ENCODE measurements at regions not wholly inside any gene's neighbourhood (a gene's known extent, or its start where the extent isn't known, plus 50 kb on each side); places are given as distances from the start of the nearest gene placed in this dataset.

GRCh38 chr4:181006499-181007260 lies 1236.5 kb upstream of the TENM3 start:
- Histone ChIP-seq H3K27me3 (ENCODE audit: insufficient read depth, low read length) (no peaks in the 10 kb centered on the region), H3K4me3 (replicated peaks in 1 of 2; ENCODE audit: low read depth in 1 of 2, low read length in 2 of 2) (no peak overlapping the region), H3K27ac (ENCODE audit: low read depth, low read length) (no peak overlapping the region), H2AFZ (ENCODE audit: low read depth, low read length, poor library complexity, severe bottlenecking) (no peak overlapping the region), H3K36me3 (ENCODE audit: control insufficient read depth in 1 of 2, insufficient read depth in 2 of 2, low read length in 2 of 2) (no peaks in the 10 kb centered on the region), H3K79me2 (ENCODE audit: insufficient read depth, low read length) (no peaks in the 10 kb centered on the region), H3K4me2 (ENCODE audit: low read length) (no peak overlapping the region), H3K4me1 (ENCODE audit: control insufficient read depth in 1 of 2, insufficient read depth in 2 of 2, low read length in 2 of 2) (peaks cover 4 to 6% of the 10 kb centered on the region in 2 experiments; a peak in 3 of 4 replicates), H3K9ac (ENCODE audit: low read length) (no peak overlapping the region), H3K9me3 (ENCODE audit: control insufficient read depth in 1 of 2, insufficient read depth in 1 of 2, low read depth in 1 of 2, low read length in 2 of 2) (no peaks in the 10 kb centered on the region), H4K20me1 (ENCODE audit: insufficient read depth) (no peaks in the 10 kb centered on the region; the same call in 1 of the 2 replicates), H3K9me2 (ENCODE audit: insufficient read depth) (no peaks in the 10 kb centered on the region)
- BruUV-seq (replicated peaks): no TSS peak
- ChIA-PET RAD21 (ENCODE audit: low non-redundant PET in 1 of 2, low total read pairs in 2 of 2, uncharacterized antibody in 2 of 2, unreplicated experiment in 2 of 2) (no interaction called here), POLR2A (no interaction called here), CTCF (no interaction called here)
- TF ChIP-seq SP1 (IDR thresholded peaks at IDR 0.05; ENCODE audit: low read depth): no peak
- intact Hi-C loops (cut with micrococcal nuclease): no loop called here
- ATAC-seq (no peak), DNase-seq (ENCODE audit: low read depth, low spot score) (no peak)

- no peak overlapping the region for H3K9ac ChIP-seq (ENCODE audit: low read length)
- ChIA-PET RAD21 (ENCODE audit: low non-redundant PET in 1 of 2, low total read pairs in 2 of 2, uncharacterized antibody in 2 of 2, unreplicated experiment in 2 of 2) (no interaction called here), POLR2A (no interaction called here), CTCF (no interaction called here)
- peaks cover 4 to 6% of the 10 kb centered on the region in 2 experiments; a peak in 3 of 4 replicates for H3K4me1 ChIP-seq (ENCODE audit: control insufficient read depth in 1 of 2, insufficient read depth in 2 of 2, low read length in 2 of 2)
- intact Hi-C loops (cut with micrococcal nuclease): no loop called here
- H3K27me3 ChIP-seq (ENCODE audit: insufficient read depth, low read length): no peaks in the 10 kb centered on the region
- peak overlapping the region; percentile 36 for H2AFZ ChIP-seq (ENCODE audit: low read depth, low read length, poor library complexity, severe bottlenecking)
- no peaks in the 10 kb centered on the region for H3K9me3 ChIP-seq (ENCODE audit: control insufficient read depth in 1 of 2, insufficient read depth in 1 of 2, low read depth in 1 of 2, low read length in 2 of 2)
- BruUV-seq (replicated peaks): no TSS peak
- no peak overlapping the region for H3K27ac ChIP-seq (ENCODE audit: low read depth, low read length)
- DNase-seq (ENCODE audit: low read depth, low spot score) (no peak), ATAC-seq (no peak)
- H4K20me1 ChIP-seq (ENCODE audit: insufficient read depth): no peaks in the 10 kb centered on the region; the same call in 1 of the 2 replicates
- peak overlapping the region; percentile 10; the same call in 1 of the 2 replicates for H3K4me2 ChIP-seq (ENCODE audit: low read length)
- H3K36me3 ChIP-seq (ENCODE audit: control insufficient read depth in 1 of 2, insufficient read depth in 2 of 2, low read length in 2 of 2): no peaks in the 10 kb centered on the region
- H3K79me2 ChIP-seq (ENCODE audit: insufficient read depth, low read length): no peaks in the 10 kb centered on the region
- H3K4me3 ChIP-seq (replicated peaks in 1 of 2; ENCODE audit: low read depth in 1 of 2, low read length in 2 of 2): no peak overlapping the region
- H3K9me2 ChIP-seq (ENCODE audit: insufficient read depth): no peaks in the 10 kb centered on the region
- TF ChIP-seq RAD21 (IDR thresholded peaks at IDR 0.05; ENCODE audit: low read depth): no peak
- no peak for TF ChIP-seq YY1 (IDR thresholded peaks at IDR 0.05; ENCODE audit: extremely low read depth, insufficient replicate concordance, low read depth, low read length)
- TF ChIP-seq, protein P1, sequence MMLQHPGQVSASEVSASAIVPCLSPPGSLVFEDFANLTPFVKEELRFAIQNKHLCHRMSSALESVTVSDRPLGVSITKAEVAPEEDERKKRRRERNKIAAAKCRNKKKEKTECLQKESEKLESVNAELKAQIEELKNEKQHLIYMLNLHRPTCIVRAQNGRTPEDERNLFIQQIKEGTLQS (IDR thresholded peaks at IDR 0.05): no peak
- TF ChIP-seq MAX (IDR thresholded peaks at IDR 0.05): no peak
- TF ChIP-seq CBX3 (IDR thresholded peaks at IDR 0.05; ENCODE audit: low read depth): no peak
- TF ChIP-seq ZFX (IDR thresholded peaks at IDR 0.05): no peak
- TF ChIP-seq POLR2A (IDR thresholded peaks at IDR 0.05; ENCODE audit: borderline replicate concordance, extremely low read depth, insufficient read depth, insufficient read length): no peak
- TF ChIP-seq ELF1 (IDR thresholded peaks at IDR 0.05; ENCODE audit: borderline replicate concordance, low read depth): no peak
- TF ChIP-seq TCF7L2 (IDR thresholded peaks at IDR 0.05; ENCODE audit: borderline replicate concordance, extremely low read depth, insufficient read depth, insufficient read length): no peak
- no peak for TF ChIP-seq SP1 (IDR thresholded peaks at IDR 0.05; ENCODE audit: low read depth)
- TF ChIP-seq REST (IDR thresholded peaks at IDR 0.05; ENCODE audit: low read depth): no peak
Measured at GRCh38 chr4:181007751-181008150, 1235.5 kb upstream of the TENM3 start.

Data from HCT116 (cell line).